HG03342 (cell line): ENCODE measurements at regions not wholly inside any gene's neighbourhood (a gene's known extent, or its start where the extent isn't known, plus 50 kb on each side); places are given as distances from the start of the nearest gene placed in this dataset.
"Not testable (repeated sequence)": the region's sequence is repeated elsewhere in the genome, so short reads cannot be mapped to it uniquely, and the experiment has no call there.

Source experiments
- ATAC-seq: cut with Tn5 transposase; IDR thresholded peaks from one replicate; pipeline ENCODE4 v1.9.1; 2021; ENCODE audit warnings: mild to moderate bottlenecking, moderate library complexity; ENCODE audit not compliant: unreplicated experiment

- no peak for ATAC-seq
Observed at GRCh38 chrX:46235778-46236177, 309.4 kb downstream of the ZNF674 start.

GRCh38 chrX:46234775-46235174, 310.4 kb downstream of the ZNF674 start:
- ATAC-seq: no peak

GRCh38 chrX:46228389-46228788, 316.8 kb downstream of the ZNF674 start:
- no peak for ATAC-seq

- ATAC-seq: no peak
Observed at GRCh38 chrX:46226422-46226821, 318.8 kb downstream of the ZNF674 start.

- not testable (repeated sequence) for ATAC-seq
Observed at GRCh38 chrX:46223499-46223898, 321.7 kb downstream of the ZNF674 start.

GRCh38 chrX:46220822-46221221, 324.4 kb downstream of the ZNF674 start:
- no peak for ATAC-seq

GRCh38 chrX:46218373-46218772, 326.8 kb downstream of the ZNF674 start:
- ATAC-seq: no peak

GRCh38 chrX:46216406-46216805, 328.8 kb downstream of the ZNF674 start:
- ATAC-seq: no peak

GRCh38 chrX:46211079-46211478, 334.1 kb downstream of the ZNF674 start:
- no peak for ATAC-seq

GRCh38 chrX:46209768-46210167, 335.5 kb downstream of the ZNF674 start:
- no peak for ATAC-seq

- no peak for ATAC-seq
Observed at GRCh38 chrX:46209037-46209436, 336.2 kb downstream of the ZNF674 start.

GRCh38 chrX:46208225-46208854, 336.9 kb downstream of the ZNF674 start:
- ATAC-seq: no peak

- no peak for ATAC-seq
Observed at GRCh38 chrX:46204721-46205422, 340.3 kb downstream of the ZNF674 start.

- ATAC-seq: no peak
Observed at GRCh38 chrX:46202733-46203514, 342.3 kb downstream of the ZNF674 start.

GRCh38 chrX:46200413-46200812, 344.8 kb downstream of the ZNF674 start:
- no peak for ATAC-seq

- no peak for ATAC-seq
Observed at GRCh38 chrX:46198858-46199257, 346.4 kb downstream of the ZNF674 start.

GRCh38 chrX:46186811-46187106, 358.5 kb downstream of the ZNF674 start:
- ATAC-seq: not testable (repeated sequence)

GRCh38 chrX:46185923-46186810, 359.1 kb downstream of the ZNF674 start:
- ATAC-seq: no peak

GRCh38 chrX:46184749-46185148, 360.5 kb downstream of the ZNF674 start:
- ATAC-seq: no peak

GRCh38 chrX:46180258-46180687, 364.9 kb downstream of the ZNF674 start:
- ATAC-seq: peak; percentile 95

GRCh38 chrX:46179748-46180147, 365.5 kb downstream of the ZNF674 start:
- no peak for ATAC-seq
